ENCODE measurements at regions not wholly inside any gene's neighbourhood (a gene's known extent, or its start where the extent isn't known, plus 50 kb on each side); places are given as distances from the start of the nearest gene placed in this dataset.

DNA sequence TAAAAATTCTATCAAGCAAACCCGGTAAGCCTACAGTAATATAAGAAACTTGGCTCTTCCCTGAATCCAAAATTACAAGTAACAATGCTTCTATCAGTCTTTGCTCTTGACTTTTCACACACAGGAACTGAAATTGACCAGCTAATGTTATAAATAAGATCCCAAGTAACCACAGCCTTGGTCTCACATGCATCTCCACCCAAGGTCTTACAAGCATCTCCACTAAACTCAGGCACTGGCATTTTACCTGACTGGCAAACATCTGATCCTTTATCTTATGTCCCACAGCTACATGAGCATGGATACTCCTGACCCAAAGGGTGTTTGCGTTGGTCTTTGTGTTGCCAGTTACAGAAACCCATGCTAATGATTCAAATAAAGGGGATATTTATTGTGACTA, 302.3 kb upstream of the EPHA4 start:
- no peak for ATAC-seq
- Mint-ChIP-seq H3K4me1 (no peaks in the 10 kb centered on the region), H3K27ac (no peak overlapping the region)

DNA sequence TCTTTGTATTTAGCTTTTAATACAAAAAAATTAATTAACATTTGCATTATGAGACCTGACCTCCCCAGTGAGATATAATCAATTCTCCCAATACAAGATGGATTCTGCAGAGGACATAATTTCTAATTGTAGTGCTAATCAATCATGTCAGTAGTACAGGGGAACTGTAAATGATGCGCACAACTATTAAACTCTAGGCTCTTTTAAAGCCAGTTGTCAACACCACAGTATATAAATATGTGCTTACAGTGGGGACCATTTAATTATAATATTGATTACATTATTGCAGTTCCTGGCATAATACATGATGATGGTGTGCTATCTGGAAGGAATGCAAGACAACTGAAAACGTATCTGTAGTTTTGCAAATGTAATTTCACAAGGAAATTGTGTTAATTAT, 285.6 kb upstream of the EPHA4 start:
- no peaks in the 10 kb centered on the region for H3K4me1 Mint-ChIP-seq
- no peak for DNase-seq
- H3K4me3 Mint-ChIP-seq: no peak overlapping the region
- H3K27me3 Mint-ChIP-seq: no peaks in the 10 kb centered on the region
- peaks cover 0 to 10% of the 10 kb centered on the region in 2 donors for H3K9me3 Mint-ChIP-seq
- H3K27ac Mint-ChIP-seq: no peak overlapping the region
- ATAC-seq: no peak

More for the DNA sequence above, 302.3 kb upstream of the EPHA4 start:
- DNase-seq: no peak
- Mint-ChIP-seq H3K4me3 (no peak overlapping the region), H3K27me3 (no peaks in the 10 kb centered on the region), H3K9me3 (peaks cover 3 to 6% of the 10 kb centered on the region in 2 donors)

DNA sequence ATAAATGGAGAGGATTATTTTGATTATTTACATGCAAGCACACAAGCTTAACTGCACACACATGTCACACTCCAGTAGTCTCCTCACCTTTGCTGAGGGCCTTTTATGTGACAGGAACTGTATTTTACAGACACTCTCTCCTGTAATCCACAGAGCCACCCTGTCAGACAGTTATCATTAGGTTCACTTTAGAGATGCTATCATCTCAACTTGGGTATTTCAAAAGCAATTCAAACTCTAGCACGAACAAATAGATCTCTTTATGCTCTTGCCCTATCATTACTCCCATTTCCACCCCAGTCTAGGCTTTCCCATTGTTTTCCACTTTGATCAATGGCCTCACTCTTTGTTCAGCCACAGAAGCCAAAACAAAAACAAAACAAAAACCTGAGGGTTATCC, 281.2 kb upstream of the EPHA4 start:
- H3K4me1 Mint-ChIP-seq: no peaks in the 10 kb centered on the region
- no peaks in the 10 kb centered on the region for H3K27me3 Mint-ChIP-seq
- ATAC-seq (no peak), DNase-seq (no peak)
- no peak overlapping the region for H3K4me3 Mint-ChIP-seq
- peaks cover 8 to 16% of the 10 kb centered on the region in 2 donors for H3K9me3 Mint-ChIP-seq
- no peak overlapping the region for H3K27ac Mint-ChIP-seq

DNA sequence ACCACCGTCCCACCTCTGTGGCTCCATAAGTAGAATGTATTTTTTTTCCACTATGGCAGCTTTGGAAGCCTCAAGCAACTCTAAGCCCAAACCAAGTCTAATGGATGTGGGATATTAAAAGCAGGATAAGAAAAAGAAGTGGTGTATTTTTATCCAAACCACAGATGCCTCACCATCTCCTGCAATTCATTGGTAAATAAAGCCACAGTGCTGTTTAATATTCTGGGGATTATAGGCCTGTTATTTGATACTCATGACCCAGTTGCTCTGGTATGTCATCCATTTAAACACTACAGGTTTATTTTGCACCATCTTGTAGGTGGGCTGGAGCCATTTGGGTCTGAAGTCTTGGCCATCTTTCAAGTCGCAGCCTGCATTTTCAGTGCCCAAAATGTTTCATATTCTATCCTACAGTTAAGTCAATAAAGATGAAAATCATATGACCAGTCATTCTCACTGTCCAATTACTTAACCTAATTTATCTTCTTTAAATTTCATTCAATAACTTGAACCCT, 279.5 kb upstream of the EPHA4 start:
- ATAC-seq (no peak), DNase-seq (no peak)
- H3K27ac Mint-ChIP-seq: no peak overlapping the region
- H3K4me3 Mint-ChIP-seq: no peak overlapping the region
- H3K9me3 Mint-ChIP-seq: peaks cover 7 to 16% of the 10 kb centered on the region in 2 donors
- H3K27me3 Mint-ChIP-seq: no peaks in the 10 kb centered on the region
- no peaks in the 10 kb centered on the region for H3K4me1 Mint-ChIP-seq

DNA sequence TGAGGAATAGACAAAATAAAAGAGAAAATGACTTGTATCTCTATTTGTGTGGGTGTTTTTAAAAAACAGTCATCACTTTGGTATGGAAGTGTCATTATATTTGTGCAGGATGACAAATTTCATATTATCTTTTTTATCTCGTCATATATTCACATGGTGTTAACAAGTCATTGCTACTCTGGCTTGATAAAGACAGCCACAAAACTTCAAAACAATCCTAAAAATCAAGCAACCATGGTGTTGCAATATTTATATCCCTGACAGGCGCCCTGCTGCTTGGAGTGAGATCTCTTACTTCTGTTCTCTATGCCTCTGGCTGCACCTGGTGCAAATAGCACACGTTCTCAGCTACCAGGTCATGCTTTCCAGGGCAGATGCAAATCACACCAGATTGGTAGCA, 278.0 kb upstream of the EPHA4 start:
- H3K4me3 Mint-ChIP-seq: no peak overlapping the region
- no peaks in the 10 kb centered on the region for H3K4me1 Mint-ChIP-seq
- DNase-seq: no peak

DNA sequence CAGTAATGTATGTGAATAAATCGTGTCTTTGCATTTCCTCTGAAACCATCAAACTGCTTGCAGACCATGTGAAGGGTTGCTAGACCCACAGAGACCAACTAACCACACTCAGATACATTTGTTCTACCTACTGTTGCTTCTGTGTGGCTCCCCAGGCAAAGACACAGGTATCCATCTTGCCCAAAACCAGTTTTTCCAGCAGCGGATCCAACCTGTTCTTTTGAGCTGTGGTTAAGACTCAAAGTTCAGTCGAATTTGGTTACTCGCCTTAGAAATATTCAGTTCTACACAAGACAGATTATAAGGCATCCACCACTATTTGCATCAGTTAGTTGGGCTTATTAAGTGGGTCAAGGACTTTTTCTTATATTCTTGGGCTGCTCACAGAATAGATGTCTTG, 276.2 kb upstream of the EPHA4 start:
- Mint-ChIP-seq H3K4me1 (no peaks in the 10 kb centered on the region), H3K27me3 (no peaks in the 10 kb centered on the region), H3K27ac (no peak overlapping the region), H3K9me3 (peaks cover 0 to 16% of the 10 kb centered on the region in 2 donors), H3K4me3 (no peak overlapping the region)
- DNase-seq (no peak), ATAC-seq (no peak)

More for the DNA sequence above, 278.0 kb upstream of the EPHA4 start:
- H3K27ac Mint-ChIP-seq: no peak overlapping the region
- H3K9me3 Mint-ChIP-seq: peaks cover 7 to 16% of the 10 kb centered on the region in 2 donors
- no peaks in the 10 kb centered on the region for H3K27me3 Mint-ChIP-seq
- ATAC-seq: no peak

DNA sequence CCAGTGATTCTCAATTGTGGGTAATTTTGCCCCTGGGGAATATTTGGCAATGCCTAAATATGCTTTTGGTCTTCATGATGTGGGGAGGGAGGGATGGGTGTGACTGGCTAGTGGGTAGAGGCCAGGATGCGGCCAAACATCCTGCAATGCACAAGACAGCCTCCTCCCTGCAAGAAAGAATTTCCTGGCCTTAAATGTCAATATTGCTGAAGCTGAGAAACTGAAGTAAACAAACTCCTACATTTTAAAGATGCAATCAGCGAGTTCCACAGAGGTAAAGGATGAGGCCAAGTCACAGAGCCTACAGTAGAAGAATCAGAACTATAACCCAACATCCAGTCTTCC, 272.9 kb upstream of the EPHA4 start:
- Mint-ChIP-seq H3K4me3 (no peak overlapping the region), H3K27me3 (no peaks in the 10 kb centered on the region), H3K9me3 (peaks cover 0 to 6% of the 10 kb centered on the region in 2 donors), H3K27ac (no peak overlapping the region), H3K4me1 (no peaks in the 10 kb centered on the region)
- ATAC-seq: no peak
- no peak for DNase-seq

DNA sequence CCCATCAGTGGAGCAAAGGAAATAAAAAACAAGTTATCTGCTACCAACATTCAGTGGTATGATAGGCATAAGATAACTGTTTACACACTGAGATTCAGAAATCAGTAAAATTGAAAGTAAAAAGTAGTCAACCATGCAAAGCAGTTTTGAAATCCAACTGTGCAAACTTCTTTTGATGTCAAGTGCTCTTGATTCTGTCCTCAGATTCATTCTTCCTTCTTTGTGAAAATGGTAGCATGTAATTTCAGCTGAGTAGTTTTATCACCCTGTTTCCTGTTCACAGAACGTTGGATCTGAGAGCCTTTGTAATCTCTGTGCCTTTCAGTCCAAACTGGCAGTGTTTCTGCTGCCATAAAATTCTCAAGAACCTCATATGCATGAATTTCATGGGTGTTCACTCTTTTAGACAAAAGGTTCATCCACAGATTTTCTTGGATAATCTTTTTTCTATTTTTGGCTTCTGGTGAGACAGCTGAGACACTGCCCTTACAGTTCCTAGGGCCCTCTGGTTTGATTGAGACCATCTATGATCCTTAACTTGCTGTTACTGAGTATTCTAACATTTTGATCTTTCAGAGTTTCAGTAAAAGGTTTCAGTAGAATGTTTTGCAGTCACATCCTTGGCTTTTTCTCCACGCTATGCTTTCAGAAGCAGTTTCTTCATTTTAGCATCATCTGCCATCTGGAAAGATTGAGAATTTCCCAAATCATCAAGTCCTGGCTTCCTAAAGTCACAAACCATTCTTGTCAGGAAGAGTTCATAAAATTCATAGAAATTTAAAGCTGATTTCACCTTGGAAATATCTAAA, 272.3 kb upstream of the EPHA4 start:
- DNase-seq (no peak), ATAC-seq (no peak)
- Mint-ChIP-seq H3K4me3 (no peak overlapping the region), H3K9me3 (peaks cover 0 to 6% of the 10 kb centered on the region in 2 donors), H3K4me1 (no peaks in the 10 kb centered on the region), H3K27ac (no peak overlapping the region), H3K27me3 (no peaks in the 10 kb centered on the region)

DNA sequence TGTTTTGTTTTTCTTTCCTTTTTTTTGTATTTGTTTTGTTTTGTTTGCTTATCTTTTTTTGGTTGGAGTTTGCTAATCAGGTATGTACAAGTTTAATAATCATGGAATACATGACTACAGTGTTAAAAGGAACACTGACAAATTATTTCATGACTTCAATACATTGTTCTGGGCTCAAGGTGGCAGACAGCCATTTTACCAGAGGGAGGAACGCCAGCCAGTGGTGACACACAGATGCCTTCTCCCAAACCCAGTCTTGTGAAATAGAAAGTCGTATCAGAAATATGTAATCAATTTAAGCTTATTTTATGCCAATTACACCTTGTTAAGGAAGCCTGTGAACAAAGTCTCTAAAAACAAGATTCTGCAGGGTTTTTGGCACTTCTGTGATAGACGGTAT, 264.0 kb upstream of the EPHA4 start:
- ATAC-seq (no peak), DNase-seq (no peak)
- H3K4me3 Mint-ChIP-seq: no peak overlapping the region
- H3K27me3 Mint-ChIP-seq: no peaks in the 10 kb centered on the region
- peaks cover 0 to 9% of the 10 kb centered on the region in 2 donors for H3K9me3 Mint-ChIP-seq
- no peak overlapping the region for H3K27ac Mint-ChIP-seq
- H3K4me1 Mint-ChIP-seq: no peaks in the 10 kb centered on the region

DNA sequence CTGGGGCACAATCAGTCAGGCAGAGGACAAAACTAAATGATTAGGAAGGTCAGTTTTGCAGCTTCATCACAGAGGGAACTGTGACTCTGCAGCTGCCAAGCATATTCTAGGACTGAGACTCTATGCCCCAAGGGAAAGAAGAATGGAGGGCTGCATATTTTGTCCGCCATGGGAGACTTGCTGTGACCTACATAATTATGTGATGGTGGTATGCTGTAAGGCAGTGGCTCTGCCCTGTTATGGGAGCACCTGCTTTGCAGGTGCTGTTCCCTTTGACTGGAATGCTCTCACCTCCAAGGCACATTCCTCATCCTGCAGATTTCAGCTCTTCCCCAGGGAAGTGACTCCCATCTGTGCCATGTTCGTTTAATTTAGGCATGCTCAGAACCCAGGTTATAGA, 261.9 kb upstream of the EPHA4 start:
- no peaks in the 10 kb centered on the region for H3K4me1 Mint-ChIP-seq
- no peak overlapping the region for H3K4me3 Mint-ChIP-seq
- H3K9me3 Mint-ChIP-seq: peaks cover 0 to 11% of the 10 kb centered on the region in 2 donors
- no peak for ATAC-seq
- no peaks in the 10 kb centered on the region for H3K27me3 Mint-ChIP-seq
- no peak overlapping the region for H3K27ac Mint-ChIP-seq
- DNase-seq: no peak

DNA sequence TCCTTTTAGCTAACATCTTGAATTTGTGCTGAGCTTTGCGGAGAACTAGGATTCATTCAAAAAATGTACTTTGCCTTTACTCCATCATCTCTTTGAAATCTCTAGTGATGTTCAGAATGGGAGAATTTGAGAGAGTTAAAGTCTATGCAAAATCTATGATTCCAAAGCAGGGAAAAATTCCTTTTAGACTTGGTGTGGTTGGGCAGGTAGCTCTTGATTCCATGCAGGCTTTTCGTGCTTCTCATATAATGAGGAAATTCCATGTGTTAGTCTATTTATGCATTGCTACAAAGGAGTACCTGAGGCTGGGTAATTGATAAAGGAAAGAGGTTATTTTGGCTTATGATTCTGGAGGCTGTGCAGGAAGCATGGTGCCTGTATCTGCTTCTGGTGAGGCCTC, 258.9 kb upstream of the EPHA4 start:
- Mint-ChIP-seq H3K4me1 (no peaks in the 10 kb centered on the region), H3K9me3 (peaks cover 0 to 19% of the 10 kb centered on the region in 2 donors), H3K4me3 (no peak overlapping the region), H3K27ac (peak overlapping the region in 1 of 2 donors; percentile 20), H3K27me3 (no peaks in the 10 kb centered on the region)
- ATAC-seq (no peak), DNase-seq (no peak)

DNA sequence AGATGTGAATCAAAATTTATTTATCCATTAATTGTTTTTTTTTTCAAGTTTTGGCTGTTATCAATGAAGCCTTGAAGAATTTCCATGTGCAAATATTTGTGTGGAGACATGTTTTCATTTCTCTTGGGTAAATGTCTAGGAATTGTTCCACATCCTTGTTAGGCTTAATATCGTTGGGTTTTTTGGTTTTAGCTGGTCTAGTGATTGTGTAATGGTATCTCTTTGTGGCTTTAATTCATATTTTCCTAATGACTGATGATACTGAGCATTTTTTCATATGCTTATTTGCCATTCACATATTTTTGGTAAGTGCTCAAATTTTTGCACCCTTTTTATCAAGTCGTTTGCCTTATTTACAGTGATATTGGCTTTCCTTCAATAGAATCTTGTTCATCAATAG, 250.3 kb upstream of the EPHA4 start:
- Mint-ChIP-seq H3K27ac (no peak overlapping the region), H3K4me3 (no peak overlapping the region), H3K27me3 (no peaks in the 10 kb centered on the region), H3K9me3 (no peaks in the 10 kb centered on the region), H3K4me1 (no peaks in the 10 kb centered on the region)
- no peak for ATAC-seq
- no peak for DNase-seq

DNA sequence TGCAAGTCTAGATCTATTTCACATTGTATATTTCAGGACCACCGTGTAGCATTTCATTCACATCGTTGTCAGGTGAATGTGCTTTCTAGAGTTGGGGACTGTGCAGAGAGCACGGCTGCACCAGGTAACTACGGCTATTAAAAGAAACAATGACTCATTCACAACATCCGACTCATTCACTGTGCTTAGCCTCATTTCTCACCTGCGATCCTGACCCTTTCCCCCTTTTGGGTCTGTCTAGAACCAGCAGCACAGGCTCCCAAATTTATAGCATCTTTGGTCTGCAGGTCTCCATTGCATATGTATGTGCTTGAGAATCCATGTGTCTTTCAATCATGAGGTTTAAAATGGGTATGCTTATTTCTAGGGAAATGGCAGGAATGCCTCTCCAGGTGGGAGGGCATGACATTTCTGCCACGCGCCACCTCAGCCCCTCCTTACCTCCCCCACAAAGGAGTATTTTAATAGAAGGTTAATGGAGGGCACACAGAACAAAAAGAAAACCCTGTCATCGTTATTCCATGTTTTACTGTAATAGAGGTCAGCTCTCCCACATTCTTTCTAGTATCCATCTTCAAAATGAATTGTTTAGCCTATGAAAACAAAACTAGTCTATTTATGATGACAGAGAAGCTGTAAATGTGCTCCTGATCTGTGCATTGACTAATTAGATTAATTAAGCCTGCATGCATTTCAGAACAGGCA, 246.7 kb upstream of the EPHA4 start:
- ATAC-seq (no peak), DNase-seq (no peak)
- Mint-ChIP-seq H3K27ac (no peak overlapping the region), H3K9me3 (peaks cover 4 to 10% of the 10 kb centered on the region in 2 donors), H3K4me3 (no peak overlapping the region), H3K27me3 (no peaks in the 10 kb centered on the region), H3K4me1 (no peaks in the 10 kb centered on the region)

DNA sequence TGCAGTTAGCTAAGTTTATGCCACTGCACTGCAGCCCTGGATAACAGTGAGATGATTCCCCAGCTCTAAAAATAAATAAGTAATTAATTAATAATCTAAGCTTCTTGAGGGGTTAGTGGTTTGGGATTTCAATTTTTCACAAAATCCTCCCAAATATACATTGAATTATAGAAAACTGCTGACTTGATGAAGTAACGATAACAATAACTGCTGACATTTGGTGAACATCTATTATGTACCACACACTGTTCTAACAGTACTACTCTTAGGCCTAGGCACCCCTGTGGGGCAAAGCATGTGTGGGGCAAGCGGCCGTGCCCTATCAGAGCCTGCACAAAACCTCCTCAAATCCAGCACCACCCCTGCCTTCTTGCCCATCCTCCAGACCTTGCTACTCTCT, 245.8 kb upstream of the EPHA4 start:
- no peak for ATAC-seq
- H3K27ac Mint-ChIP-seq: no peak overlapping the region
- H3K4me1 Mint-ChIP-seq: no peaks in the 10 kb centered on the region

DNA sequence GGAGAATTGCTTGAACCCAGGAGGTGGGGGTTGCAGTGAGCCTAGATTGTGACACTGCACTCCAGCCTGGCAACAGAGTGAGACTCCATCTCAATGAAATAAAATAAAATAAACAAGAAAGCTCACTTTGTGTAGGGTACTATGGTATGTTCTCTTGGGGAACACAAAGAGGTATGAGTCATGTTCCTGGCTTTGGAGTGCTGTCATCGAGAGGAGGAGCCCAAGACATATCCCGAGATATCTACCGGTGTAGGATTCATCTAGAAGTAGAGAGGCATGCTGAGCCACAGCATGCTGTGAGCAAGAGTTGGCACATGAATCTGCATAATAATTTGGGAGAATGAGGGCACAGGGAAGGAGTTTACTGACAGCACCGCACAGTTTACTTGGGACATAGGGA, 244.9 kb upstream of the EPHA4 start:
- DNase-seq (no peak), ATAC-seq (no peak)
- H3K4me1 Mint-ChIP-seq: no peaks in the 10 kb centered on the region
- no peak overlapping the region for H3K4me3 Mint-ChIP-seq
- peaks cover 8 to 17% of the 10 kb centered on the region in 2 donors for H3K9me3 Mint-ChIP-seq
- no peak overlapping the region for H3K27ac Mint-ChIP-seq
- H3K27me3 Mint-ChIP-seq: no peaks in the 10 kb centered on the region

More for the DNA sequence above, 245.8 kb upstream of the EPHA4 start:
- peaks cover 5 to 12% of the 10 kb centered on the region in 2 donors for H3K9me3 Mint-ChIP-seq
- H3K4me3 Mint-ChIP-seq: no peak overlapping the region
- no peaks in the 10 kb centered on the region for H3K27me3 Mint-ChIP-seq
- no peak for DNase-seq

DNA sequence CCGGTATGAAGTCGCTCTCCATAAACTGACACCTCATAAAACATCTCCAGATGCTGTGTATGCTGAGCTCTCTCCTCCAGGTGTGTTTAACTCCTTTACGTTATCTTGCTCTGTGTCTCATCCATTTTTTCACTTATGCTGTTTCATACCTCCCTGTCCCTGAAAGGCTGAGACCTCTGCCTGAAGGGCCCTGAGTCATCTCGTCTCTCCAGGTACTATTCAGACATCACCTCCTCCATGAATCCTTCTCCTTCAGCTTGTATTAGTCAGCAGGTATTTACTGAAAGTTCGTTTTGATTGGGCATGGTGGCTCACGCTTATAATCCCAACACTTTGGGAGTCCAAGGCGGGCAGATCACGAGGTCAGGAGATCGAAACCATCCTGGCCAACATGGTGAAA, 244.5 kb upstream of the EPHA4 start:
- ATAC-seq: no peak

More for the DNA sequence above, 244.5 kb upstream of the EPHA4 start:
- H3K27me3 Mint-ChIP-seq: no peaks in the 10 kb centered on the region
- H3K9me3 Mint-ChIP-seq: peaks cover 8 to 17% of the 10 kb centered on the region in 2 donors
- H3K27ac Mint-ChIP-seq: no peak overlapping the region
- no peak for DNase-seq
- H3K4me1 Mint-ChIP-seq: no peaks in the 10 kb centered on the region
- H3K4me3 Mint-ChIP-seq: no peak overlapping the region

Measured in stimulated activated naive CD8-positive, alpha-beta T cell treated with anti-CD3 and anti-CD28 coated beads, Interleukin-15, amount 100 ng/mL, for 72 hours (primary cell).